Epithelial cell of proximal tubule (primary cell): ENCODE measurements at regions not wholly inside any gene's neighbourhood (a gene's known extent, or its start where the extent isn't known, plus 50 kb on each side); places are given as distances from the start of the nearest gene placed in this dataset.

ENCODE experiments used
- DNase-seq: peaks from one replicate; pipeline ENCODE4 v3.0.0-alpha.2; 2011; ENCODE audit warnings: low read depth
- H3K4me3 ChIP-seq: 2 replicates; pipeline ENCODE4 v1.5.1; 2011; ENCODE audit warnings: low read depth, mild to moderate bottlenecking, low read length
- TF ChIP-seq, protein P1 (sequence below): conservative IDR thresholded peaks from 2 replicates; pipeline ENCODE4 v1.5.1; 2012; ENCODE audit warnings: low read depth, mild to moderate bottlenecking, low read length

DNA sequence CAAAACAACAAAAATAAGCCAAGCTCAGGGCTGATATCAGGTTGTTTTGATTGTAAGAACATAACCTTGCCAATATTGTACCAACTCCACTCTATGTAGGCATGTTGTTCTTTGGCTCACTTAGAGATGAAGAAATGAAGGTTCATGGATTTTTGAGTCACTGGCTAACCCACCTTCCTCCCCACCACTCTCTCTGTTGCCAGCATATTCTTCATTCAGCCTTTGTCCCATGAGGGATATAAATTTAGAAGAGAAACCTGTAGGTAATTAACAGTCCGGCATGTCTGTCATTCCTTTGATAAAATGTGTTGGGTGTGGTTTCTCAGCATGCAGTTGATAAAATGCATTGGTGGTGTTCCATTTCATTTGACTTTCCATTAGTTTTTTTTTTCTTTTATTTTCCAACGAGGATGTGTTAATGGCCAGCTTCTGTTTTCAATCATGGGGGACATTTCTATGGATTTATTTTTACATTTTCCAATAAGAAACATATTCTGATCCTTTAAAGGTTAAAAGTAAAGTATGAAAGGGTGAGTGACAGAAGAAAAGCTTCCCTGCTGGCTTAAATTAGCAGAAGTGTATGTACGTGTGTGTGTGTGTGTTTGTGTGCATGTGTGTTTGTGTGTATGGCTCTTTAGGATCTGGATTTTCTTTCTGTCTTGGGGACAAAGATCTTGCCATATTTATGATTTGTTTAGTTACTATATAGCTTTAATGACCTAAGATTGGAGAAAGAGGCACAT, 166.2 kb upstream of the KCNJ16 start:
- no peak for DNase-seq
- no peak overlapping the region for H3K4me3 ChIP-seq
- TF ChIP-seq, protein P1, sequence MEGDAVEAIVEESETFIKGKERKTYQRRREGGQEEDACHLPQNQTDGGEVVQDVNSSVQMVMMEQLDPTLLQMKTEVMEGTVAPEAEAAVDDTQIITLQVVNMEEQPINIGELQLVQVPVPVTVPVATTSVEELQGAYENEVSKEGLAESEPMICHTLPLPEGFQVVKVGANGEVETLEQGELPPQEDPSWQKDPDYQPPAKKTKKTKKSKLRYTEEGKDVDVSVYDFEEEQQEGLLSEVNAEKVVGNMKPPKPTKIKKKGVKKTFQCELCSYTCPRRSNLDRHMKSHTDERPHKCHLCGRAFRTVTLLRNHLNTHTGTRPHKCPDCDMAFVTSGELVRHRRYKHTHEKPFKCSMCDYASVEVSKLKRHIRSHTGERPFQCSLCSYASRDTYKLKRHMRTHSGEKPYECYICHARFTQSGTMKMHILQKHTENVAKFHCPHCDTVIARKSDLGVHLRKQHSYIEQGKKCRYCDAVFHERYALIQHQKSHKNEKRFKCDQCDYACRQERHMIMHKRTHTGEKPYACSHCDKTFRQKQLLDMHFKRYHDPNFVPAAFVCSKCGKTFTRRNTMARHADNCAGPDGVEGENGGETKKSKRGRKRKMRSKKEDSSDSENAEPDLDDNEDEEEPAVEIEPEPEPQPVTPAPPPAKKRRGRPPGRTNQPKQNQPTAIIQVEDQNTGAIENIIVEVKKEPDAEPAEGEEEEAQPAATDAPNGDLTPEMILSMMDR, result no peak

DNA sequence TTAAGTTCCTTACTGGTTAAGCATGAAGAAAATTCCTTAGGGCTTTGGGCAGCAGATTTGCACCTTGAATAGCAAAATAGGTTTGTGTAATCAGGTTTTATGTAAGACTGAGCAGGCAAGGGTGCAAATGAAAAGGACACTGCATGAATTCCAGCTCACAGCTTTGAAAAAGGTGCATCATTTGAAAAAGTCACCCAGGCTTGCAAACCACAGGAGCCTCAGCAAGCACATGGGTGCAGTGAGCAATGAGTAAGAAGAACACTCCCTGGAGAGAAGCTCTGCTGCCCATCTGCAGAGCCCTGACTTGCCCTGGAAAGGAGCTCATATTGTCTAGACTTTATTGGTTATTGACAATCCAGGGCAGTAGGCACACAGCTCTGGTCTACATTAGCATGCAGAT, 165.6 kb upstream of the KCNJ16 start:
- TF ChIP-seq, protein P1, result no peak
- peak; percentile 57 for DNase-seq
- H3K4me3 ChIP-seq, result no peak overlapping the region

DNA sequence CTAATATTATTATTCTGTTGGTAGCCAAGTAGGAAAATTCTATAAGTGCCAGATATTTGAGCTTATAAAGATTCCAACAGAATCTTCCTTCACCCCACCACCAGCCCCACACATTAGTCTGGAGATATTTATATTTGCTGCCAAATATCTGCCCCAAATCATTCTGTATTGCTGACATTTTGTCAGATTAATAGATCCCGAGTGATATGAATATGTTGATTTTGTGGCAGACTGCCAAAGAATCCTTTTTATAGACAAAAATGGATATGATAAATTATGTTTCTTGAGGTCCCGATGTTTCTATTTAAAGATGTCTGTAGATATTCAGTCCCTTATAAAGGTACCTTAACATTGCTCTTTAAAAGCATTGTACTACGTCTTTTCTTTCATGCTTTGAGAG, 162.2 kb upstream of the KCNJ16 start:
- TF ChIP-seq, protein P1, result no peak
- no peak for DNase-seq
- no peak overlapping the region for H3K4me3 ChIP-seq

DNA sequence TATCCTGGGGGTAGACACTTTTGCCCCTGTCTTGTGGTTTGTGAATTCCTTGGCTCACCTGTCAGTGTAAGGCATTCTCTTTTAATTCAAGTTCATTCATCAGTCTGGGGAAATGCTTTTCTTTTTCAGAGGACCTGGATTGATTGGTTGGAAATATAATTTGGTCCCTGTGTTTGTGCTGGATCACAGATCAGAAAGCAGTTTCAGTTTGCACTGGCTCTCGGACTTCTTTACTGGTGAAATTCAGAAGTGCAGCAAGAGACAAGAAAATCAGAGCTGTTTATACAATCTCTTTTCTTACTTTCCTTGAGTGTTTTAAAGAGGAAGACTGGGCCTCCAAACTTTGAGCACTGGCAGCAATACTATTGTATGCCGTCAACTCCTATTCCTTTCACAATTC, 161.8 kb upstream of the KCNJ16 start:
- DNase-seq, result no peak

DNA sequence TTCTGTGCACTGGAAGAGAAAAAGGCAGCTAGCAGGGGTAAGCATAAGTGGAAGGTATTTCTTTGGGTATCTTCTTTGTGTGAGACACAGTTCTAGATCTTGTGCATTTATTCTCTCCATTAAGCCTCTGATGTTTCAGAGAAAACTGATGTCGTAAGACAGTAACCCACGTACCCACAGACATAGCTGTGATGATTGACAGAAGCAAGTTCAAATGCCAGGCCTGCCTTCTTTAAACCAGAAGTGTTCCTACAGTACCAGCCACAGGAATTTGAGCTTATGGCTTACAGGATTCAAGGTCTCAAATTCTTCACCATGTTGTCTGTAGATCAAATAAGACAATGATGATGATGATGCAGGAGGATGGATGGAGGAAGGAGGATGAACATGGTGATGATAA, 161.4 kb upstream of the KCNJ16 start:
- no peak for DNase-seq
- H3K4me3 ChIP-seq, result no peak overlapping the region
- TF ChIP-seq, protein P1, result no peak

More for the DNA sequence above, 161.8 kb upstream of the KCNJ16 start:
- TF ChIP-seq, protein P1, result no peak
- H3K4me3 ChIP-seq, result no peak overlapping the region

DNA sequence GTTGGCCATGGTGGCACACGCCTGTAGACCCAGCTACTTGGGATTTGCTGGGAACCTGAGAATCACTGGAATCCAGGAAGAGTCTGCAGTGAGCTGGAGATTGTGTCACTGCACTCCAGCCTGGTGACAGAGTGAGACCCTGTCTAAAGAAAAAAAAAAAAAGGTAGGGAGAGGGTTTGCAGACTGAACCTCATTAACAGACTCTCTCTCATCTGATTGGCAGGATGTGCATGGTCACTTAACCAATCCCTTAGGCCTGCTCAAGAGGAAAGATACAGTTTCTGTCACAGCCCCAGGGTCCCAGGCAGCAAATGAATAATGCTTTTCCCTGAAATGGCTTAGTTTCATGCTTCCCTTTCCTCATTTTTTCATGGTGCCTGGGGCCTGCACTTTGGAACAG, 160.5 kb upstream of the KCNJ16 start:
- no peak for DNase-seq
- TF ChIP-seq, protein P1, result no peak
- no peak overlapping the region for H3K4me3 ChIP-seq

DNA sequence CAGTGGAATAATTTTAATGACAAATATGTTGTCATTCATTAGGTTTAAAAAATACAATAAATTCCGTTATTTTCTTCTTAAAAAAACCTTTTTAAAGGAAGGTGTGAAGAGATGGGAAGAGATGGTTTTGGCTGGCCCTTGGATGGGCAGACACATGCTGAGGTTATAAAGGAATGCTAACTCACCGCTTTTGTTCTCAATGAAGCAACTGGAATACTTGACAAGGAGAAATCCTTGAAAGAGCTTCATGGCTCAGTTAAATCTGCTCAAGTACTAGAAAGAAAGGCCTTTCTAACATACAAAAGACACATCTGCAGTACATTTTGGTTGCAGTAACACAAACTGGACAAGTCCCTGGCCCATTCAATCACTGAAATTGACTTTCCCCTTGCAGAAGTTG, 158.3 kb upstream of the KCNJ16 start:
- TF ChIP-seq, protein P1, result no peak
- H3K4me3 ChIP-seq, result no peak overlapping the region
- DNase-seq, result no peak
